GM12872 (cell line): ENCODE measurements at regions not wholly inside any gene's neighbourhood (a gene's known extent, or its start where the extent isn't known, plus 50 kb on each side); places are given as distances from the start of the nearest gene placed in this dataset.

Source experiments
- TF ChIP-seq, protein P1 (sequence below): IDR thresholded peaks from 3 replicates; pipeline ENCODE4 v1.5.1; 2011; ENCODE audit warnings: low read depth, mild to moderate bottlenecking, low read length, moderate library complexity; ENCODE audit not compliant: insufficient read depth

DNA sequence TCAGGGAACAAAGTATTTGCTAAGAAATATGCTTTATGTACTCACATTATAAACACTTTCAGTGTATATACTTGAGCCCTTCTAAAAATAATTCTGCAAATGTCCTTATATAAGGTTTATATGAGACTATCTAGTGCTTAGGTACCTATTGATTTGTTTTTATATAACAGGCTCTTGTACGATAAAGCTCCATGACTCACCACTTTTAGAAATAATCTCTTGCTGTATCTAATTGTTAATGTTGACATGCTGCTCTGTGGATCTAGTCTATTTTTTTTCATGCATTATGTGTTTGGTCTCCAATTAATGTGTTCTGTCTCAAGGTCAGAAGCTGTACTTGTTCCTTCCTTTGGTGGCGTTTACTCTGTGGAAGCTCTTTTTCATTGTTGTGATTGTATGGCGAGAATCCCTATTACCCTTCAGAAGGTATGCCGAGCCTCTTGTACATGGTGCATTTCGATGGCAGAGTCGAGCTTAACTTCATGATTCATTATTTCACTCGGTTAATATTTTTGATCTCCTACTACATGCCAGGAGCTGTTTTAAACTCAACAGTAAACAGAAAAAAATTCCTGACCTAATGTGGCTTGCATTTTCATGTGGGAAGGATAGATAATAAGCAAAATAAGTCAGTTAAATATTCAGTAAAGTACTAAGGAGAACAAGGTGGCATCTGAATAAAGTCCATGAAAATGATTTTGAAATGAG lies 361.6 kb downstream of the COG6 start:
- TF ChIP-seq, protein P1, sequence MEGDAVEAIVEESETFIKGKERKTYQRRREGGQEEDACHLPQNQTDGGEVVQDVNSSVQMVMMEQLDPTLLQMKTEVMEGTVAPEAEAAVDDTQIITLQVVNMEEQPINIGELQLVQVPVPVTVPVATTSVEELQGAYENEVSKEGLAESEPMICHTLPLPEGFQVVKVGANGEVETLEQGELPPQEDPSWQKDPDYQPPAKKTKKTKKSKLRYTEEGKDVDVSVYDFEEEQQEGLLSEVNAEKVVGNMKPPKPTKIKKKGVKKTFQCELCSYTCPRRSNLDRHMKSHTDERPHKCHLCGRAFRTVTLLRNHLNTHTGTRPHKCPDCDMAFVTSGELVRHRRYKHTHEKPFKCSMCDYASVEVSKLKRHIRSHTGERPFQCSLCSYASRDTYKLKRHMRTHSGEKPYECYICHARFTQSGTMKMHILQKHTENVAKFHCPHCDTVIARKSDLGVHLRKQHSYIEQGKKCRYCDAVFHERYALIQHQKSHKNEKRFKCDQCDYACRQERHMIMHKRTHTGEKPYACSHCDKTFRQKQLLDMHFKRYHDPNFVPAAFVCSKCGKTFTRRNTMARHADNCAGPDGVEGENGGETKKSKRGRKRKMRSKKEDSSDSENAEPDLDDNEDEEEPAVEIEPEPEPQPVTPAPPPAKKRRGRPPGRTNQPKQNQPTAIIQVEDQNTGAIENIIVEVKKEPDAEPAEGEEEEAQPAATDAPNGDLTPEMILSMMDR = no peak

DNA sequence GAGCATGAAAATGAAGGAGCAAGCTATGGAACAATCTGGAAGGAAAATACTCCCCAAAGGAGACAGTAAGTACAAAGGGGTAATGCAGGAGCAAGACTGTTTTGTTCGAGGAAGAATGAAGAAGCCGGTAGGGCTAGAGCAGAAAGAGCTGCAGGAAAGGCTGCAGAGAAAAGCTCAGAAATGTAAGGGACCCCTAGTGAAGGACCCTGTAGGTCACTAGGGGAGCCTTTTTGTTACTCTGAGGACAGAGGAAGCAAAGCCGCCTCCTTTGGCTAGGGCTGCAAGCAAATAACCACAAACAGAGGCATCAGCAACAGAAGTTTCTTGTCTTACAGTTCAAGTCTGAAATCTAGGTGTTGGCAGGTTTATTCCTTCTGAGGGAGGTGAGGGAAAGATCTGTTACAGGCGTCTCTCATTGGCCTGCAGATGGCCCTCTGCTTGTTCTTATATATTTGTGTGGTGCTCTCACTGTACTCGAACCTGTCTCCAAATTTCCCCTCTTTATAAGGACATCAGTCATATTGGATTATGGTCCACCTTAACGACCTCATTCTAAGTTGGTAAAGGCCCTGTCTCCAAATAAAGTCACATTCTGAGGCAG lies 362.3 kb downstream of the COG6 start:
- TF ChIP-seq, protein P1 = no peak

- TF ChIP-seq, protein P1 = no peak
Measured at GRCh38 chr13:40023595-40024203, 368.2 kb downstream of the COG6 start.

DNA sequence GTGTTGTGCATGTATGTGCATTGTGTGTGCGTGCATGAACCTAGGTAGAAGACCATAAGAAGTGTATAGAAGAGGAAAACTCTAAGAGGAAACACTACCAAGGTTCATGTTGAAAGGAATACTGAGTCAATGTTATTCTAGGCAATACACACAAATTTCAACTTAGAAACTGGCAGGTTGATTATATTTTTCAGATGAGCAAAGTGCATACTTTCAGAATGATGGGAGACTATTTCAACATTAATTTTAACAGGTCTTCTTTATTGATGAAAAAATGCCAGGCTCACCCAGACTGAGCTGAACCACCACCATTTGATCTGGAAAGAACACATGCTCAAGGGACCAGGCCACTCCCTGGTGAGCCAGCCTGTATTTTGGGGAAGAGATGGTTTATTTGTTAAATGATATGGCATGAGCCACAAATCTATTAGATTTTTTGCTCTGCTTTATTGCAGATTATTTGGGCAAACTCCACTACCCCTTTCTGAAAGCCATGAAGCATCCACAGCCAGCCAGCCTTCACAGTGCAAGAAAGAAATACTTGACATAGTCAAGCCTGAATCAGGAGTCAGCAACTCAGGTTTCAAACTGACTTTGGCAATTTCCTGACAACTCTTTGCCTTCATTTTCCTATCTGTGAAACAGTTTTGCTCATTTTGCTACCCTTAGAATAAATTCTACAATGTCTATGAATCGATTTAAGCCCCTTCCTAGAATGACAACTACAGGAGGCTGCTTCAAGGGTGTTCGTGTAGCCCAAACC lies 368.9 kb downstream of the COG6 start:
- TF ChIP-seq, protein P1 = no peak

DNA sequence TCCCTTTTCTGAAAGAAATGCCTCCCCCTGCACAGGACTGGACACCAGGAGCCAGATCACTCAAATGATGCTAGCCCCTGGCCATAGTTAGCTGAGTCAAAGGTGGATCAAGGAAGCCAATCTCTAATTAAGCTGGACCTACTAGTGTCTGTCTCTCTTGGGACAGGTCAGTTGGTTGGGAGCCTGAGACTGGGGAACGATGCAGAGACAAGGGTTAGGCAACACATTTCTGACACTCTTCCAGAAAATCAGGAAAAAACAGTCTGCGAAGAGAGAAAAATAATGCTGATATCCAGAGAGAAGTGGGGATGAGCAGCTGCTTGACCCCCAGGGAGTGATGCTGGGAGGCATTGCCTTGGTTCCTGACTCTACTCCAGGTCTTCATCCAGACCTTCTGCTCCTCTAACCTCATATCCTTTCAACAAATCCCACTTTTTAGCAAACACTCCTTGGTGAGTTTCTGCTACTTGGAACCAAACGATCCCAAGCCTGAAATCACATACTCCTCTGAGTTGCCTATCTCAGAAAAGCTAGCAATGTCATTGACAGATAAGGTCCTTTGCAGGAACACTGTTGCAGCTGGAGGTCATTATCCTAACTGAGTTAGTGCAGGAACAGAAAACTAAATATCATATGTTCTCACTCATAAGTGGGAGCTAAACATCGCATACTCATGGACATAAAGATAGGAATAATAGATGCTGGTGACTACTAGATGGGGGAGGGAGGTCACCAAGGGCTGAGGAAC lies 369.7 kb downstream of the COG6 start:
- TF ChIP-seq, protein P1 = no peak

GRCh38 chr13:40026174-40026585 lies 370.7 kb downstream of the COG6 start:
- TF ChIP-seq, protein P1 = no peak

DNA sequence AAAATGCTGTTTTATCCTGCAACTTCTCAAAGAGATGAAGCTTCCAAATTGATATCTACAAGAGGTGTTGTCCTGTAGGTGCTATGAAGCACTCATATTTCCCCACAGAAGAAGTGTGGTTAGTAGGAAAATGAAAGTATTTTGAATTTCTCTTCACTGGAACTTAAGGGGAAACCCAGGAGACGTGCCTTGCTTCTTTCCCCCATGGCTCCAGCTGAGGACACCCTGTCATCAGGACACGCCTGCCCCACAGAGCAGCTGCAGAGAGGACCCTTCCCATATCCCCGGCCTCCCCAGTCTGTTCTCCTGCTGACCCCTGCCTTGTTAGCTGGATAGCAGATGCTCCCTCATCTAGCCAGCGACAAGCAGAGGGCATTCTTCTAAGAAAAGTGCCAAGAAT lies 371.3 kb downstream of the COG6 start:
- TF ChIP-seq, protein P1 = no peak
